OCI-LY7 (cell line): ENCODE measurements at regions not wholly inside any gene's neighbourhood (a gene's known extent, or its start where the extent isn't known, plus 50 kb on each side); places are given as distances from the start of the nearest gene placed in this dataset.

Experiments
- CTCF ChIP-seq: fragments of 200-600 bp; sonication (generic); conservative IDR thresholded peaks from 2 replicates; pipeline ENCODE4 v1.5.1; 2014; ENCODE audit warnings: mild to moderate bottlenecking, antibody characterized with exemption, low read length, moderate library complexity, mixed read lengths
- EZH2phosphoT487 ChIP-seq: fragments of 200-600 bp; sonication (generic); IDR thresholded peaks from 2 replicates; pipeline ENCODE4 v1.6.1; 2018; ENCODE audit warnings: low read depth, borderline replicate concordance, mild to moderate bottlenecking, mixed run types, antibody characterized with exemption, low read length, moderate library complexity, mixed read lengths

GRCh38 chr5:61687371-61687770, 355.3 kb downstream of the ZSWIM6 start:
- TF ChIP-seq CTCF (no peak), EZH2phosphoT487 (no peak)
